Nephron progenitor cell (in vitro differentiated cells): ENCODE measurements at regions not wholly inside any gene's neighbourhood (a gene's known extent, or its start where the extent isn't known, plus 50 kb on each side); places are given as distances from the start of the nearest gene placed in this dataset.

Source experiments
- DNase-seq: peaks from one replicate; pipeline ENCODE4 v3.0.0; 2021
- H3K27ac Mint-ChIP-seq: 2 replicates; pipeline ENCODE4 v1.8.0; 2021; ENCODE audit warnings: mild to moderate bottlenecking, moderate library complexity, mixed read lengths
- H3K27me3 Mint-ChIP-seq: 2 replicates; pipeline ENCODE4 v1.8.0; 2021; ENCODE audit warnings: mild to moderate bottlenecking, low read depth, mixed read lengths; ENCODE audit not compliant: poor library complexity
- H3K36me3 Mint-ChIP-seq: 2 replicates; pipeline ENCODE4 v1.8.0; 2021; ENCODE audit warnings: low read depth, mixed read lengths
- H3K4me1 Mint-ChIP-seq: 2 replicates; pipeline ENCODE4 v1.8.0; 2021; ENCODE audit warnings: mixed read lengths
- H3K4me3 Mint-ChIP-seq: 2 replicates; pipeline ENCODE4 v1.8.0; 2021; ENCODE audit warnings: mild to moderate bottlenecking, moderate library complexity, mixed read lengths
- H3K9me3 Mint-ChIP-seq: 2 replicates; pipeline ENCODE4 v1.8.0; 2021; ENCODE audit warnings: mild to moderate bottlenecking, moderate library complexity, mixed read lengths
- TF ChIP-seq, protein P1 (sequence below): fragments of 200-600 bp; sonication (generic); IDR thresholded peaks from 2 replicates; pipeline ENCODE4 v1.5.0; 2021; ENCODE audit warnings: antibody characterized with exemption

DNA sequence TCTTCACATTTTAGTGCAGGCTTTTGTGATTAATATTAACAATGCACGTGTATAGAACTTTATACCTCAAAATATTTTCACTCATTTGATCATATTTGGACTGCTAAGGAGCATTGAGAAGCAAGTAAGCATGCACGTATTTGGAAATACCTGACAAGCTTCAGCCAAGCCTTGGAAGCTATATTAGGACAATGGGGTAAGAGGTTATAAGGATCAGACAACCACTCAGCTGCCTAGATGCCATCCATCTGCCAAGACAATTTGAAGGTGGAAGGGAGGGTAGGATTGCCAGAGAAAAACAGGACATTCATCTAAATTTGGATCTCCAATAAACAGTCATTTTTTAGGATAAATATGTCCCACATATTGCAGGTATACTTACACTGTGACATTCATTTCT, 394.9 kb upstream of the CFAP20DC start:
- DNase-seq = no peak
- no peak overlapping the region for H3K4me3 Mint-ChIP-seq
- TF ChIP-seq, protein P1, sequence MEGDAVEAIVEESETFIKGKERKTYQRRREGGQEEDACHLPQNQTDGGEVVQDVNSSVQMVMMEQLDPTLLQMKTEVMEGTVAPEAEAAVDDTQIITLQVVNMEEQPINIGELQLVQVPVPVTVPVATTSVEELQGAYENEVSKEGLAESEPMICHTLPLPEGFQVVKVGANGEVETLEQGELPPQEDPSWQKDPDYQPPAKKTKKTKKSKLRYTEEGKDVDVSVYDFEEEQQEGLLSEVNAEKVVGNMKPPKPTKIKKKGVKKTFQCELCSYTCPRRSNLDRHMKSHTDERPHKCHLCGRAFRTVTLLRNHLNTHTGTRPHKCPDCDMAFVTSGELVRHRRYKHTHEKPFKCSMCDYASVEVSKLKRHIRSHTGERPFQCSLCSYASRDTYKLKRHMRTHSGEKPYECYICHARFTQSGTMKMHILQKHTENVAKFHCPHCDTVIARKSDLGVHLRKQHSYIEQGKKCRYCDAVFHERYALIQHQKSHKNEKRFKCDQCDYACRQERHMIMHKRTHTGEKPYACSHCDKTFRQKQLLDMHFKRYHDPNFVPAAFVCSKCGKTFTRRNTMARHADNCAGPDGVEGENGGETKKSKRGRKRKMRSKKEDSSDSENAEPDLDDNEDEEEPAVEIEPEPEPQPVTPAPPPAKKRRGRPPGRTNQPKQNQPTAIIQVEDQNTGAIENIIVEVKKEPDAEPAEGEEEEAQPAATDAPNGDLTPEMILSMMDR = no peak
- no peak overlapping the region for H3K27ac Mint-ChIP-seq
- peaks cover 70% of the 10 kb centered on the region for H3K4me1 Mint-ChIP-seq
- H3K36me3 Mint-ChIP-seq = no peaks in the 10 kb centered on the region
- peaks cover 4% of the 10 kb centered on the region for H3K27me3 Mint-ChIP-seq
- no peaks in the 10 kb centered on the region for H3K9me3 Mint-ChIP-seq

DNA sequence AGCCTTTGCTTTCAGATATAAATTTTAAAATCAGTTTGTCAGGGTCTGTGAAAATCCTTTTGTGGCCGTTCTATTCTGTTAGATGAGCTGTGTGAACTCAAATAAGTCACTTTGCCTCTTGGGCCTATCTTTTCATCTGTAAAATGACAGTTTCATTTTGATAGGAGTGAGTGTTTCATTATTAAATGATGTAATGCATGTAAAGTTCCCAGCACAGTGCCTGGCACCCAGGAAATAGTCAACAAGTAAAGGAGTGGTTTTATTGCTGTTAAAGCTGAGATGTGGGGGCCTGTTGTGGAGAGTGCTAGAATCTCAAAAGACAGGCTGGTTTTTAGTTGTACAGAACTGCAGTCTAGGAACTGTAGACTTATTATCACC, 394.5 kb upstream of the CFAP20DC start:
- TF ChIP-seq, protein P1 = no peak
- peaks cover 4% of the 10 kb centered on the region for H3K27me3 Mint-ChIP-seq
- H3K4me1 Mint-ChIP-seq = peaks cover 72% of the 10 kb centered on the region
- no peak overlapping the region for H3K4me3 Mint-ChIP-seq
- no peaks in the 10 kb centered on the region for H3K9me3 Mint-ChIP-seq
- H3K27ac Mint-ChIP-seq = no peak overlapping the region
- no peak for DNase-seq
- H3K36me3 Mint-ChIP-seq = no peaks in the 10 kb centered on the region

DNA sequence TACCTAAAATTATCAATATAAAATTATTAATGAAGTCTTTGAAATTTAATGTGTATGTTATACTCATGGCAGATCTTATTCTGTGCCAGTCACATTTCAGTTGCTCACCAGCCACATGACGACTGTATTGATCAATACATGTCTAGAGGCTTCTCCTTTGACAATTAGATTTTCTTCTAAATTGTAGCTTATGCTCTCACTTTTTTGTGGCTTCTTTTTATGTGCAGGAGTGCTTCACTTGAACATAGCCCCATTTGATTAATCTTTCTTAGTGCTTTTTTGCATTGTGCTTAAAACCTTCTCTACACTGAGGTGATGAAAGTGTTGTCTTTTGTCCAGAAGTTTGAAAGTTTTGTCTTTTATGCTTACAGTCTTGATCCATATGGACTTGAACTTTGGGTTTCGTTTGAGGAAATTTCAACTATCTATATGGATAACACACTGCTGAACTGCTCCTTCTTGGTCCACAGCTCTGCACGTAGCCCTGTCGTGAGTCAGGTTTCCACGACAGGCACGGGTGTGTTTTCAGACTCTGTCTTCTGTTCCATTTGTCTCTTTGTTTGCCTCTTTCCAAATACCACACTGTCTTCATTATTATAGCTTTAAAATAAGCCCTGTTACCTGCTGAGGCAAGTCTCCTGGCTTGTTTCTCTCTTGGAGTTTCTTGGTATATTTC, 393.9 kb upstream of the CFAP20DC start:
- Mint-ChIP-seq H3K27me3 (peaks cover 4% of the 10 kb centered on the region), H3K9me3 (no peaks in the 10 kb centered on the region), H3K36me3 (no peaks in the 10 kb centered on the region), H3K4me1 (peaks cover 72% of the 10 kb centered on the region), H3K4me3 (no peak overlapping the region), H3K27ac (no peak overlapping the region)
- DNase-seq = no peak
- TF ChIP-seq, protein P1 = no peak

DNA sequence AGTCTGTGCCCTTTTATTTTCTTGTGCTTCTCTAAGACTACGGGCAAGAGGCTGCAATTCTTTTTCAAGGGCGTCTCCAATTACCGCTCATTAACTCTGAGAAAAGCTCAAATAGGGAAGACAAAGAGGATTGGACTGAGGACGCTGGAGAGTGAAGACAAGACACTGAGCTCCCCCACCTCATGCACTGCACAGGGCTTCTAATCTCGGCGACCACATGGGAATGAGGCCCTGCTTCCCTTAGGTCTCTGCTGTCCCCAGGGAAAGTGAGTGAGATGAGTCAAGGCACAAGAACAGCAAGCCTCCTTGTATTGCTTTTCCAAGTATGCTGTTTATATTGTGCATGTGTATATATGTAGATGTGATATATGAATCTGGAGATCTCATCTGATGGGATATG, 392.2 kb upstream of the CFAP20DC start:
- peaks cover 71% of the 10 kb centered on the region for H3K4me1 Mint-ChIP-seq
- H3K4me3 Mint-ChIP-seq = no peak overlapping the region
- peaks cover 7% of the 10 kb centered on the region for H3K27me3 Mint-ChIP-seq
- H3K36me3 Mint-ChIP-seq = no peaks in the 10 kb centered on the region
- DNase-seq = no peak
- H3K27ac Mint-ChIP-seq = peak overlapping the region; percentile 12
- no peaks in the 10 kb centered on the region for H3K9me3 Mint-ChIP-seq
- TF ChIP-seq, protein P1 = no peak

DNA sequence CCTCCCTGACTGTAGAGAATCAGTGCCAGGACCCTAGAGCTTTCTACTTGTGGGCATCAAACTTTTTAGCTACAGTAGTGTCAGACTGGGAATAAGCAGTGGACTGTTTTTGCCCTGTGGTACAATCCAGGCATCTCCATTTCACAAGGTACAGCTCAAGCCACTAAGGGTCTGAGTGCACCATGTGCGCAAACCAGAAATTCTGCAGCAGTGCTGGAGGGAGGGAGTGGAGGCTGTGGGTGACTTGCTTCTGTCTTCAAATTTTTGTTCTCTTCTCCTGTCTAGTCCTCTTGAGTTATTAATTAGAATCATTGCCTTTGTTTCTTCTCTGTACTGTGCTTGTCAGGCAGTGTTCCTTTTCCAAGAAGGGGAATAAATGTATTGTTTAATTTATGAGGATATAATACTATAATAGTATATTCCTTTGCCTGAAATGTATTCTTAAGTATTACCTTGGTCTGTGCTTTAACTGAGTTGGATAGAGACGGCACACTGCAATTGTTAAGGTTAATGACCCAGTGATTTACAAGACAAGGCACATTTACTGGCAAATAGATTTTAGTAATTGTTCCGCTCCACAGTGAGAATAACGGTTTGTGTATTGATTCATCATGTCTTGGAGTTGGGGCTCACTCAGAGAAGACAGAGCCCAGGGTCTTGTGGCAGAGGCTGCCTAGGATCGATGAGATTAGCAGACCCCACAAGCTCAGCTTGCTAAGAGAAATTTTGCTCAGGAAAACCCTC, 390.6 kb upstream of the CFAP20DC start:
- H3K9me3 Mint-ChIP-seq = no peaks in the 10 kb centered on the region
- no peak overlapping the region for H3K4me3 Mint-ChIP-seq
- H3K36me3 Mint-ChIP-seq = no peaks in the 10 kb centered on the region
- TF ChIP-seq, protein P1 = no peak
- no peak for DNase-seq
- peak overlapping the region; percentile 29 for H3K27ac Mint-ChIP-seq
- peaks cover 7% of the 10 kb centered on the region for H3K27me3 Mint-ChIP-seq
- H3K4me1 Mint-ChIP-seq = peaks cover 65% of the 10 kb centered on the region

DNA sequence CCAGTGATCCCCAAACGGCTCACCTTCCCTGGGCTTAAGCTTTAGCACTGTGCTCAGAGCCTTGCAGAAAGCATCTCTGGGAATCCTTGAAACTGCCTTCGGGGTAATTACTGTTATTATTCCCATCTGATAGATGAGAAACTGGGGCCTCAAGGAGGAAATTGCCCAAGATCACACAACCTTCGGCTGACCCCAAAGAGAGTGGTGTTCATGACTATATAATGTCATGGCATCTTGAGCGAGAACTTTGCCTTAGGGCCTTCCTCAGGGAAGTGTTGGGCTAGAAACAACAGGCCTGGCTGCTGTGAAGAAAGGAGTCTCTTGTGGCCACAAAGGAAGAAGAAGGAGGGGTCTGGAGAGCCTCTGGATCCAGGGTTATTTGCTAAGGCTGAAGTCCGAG, 388.7 kb upstream of the CFAP20DC start:
- Mint-ChIP-seq H3K27me3 (peaks cover 7% of the 10 kb centered on the region), H3K4me1 (peaks cover 53% of the 10 kb centered on the region), H3K36me3 (no peaks in the 10 kb centered on the region), H3K27ac (no peak overlapping the region), H3K4me3 (no peak overlapping the region), H3K9me3 (peaks cover 4% of the 10 kb centered on the region)
- TF ChIP-seq, protein P1 = no peak
- DNase-seq = no peak
